ENCODE measurements at regions not wholly inside any gene's neighbourhood (a gene's known extent, or its start where the extent isn't known, plus 50 kb on each side); places are given as distances from the start of the nearest gene placed in this dataset.

DNA sequence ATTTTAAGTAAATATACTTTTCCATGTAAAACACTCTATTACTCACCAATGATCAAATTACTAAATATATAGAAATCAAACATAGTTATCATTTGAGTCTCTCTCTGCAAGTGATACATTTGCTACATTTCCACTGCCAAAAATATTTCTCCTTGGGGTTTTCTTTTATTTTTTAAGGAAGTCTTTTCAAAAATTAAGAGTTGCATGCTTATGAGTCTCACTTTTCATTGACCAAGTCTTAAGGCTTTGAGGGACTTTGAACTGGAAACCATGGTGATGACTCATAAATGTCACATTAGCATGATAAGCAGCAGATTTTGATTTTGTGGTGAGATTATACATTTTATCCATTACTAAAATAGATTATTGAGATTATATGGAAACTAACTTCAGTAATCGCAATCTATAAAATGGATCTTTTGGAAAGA, 152.9 kb downstream of the FAM124B start:
- TF ChIP-seq, protein P1, sequence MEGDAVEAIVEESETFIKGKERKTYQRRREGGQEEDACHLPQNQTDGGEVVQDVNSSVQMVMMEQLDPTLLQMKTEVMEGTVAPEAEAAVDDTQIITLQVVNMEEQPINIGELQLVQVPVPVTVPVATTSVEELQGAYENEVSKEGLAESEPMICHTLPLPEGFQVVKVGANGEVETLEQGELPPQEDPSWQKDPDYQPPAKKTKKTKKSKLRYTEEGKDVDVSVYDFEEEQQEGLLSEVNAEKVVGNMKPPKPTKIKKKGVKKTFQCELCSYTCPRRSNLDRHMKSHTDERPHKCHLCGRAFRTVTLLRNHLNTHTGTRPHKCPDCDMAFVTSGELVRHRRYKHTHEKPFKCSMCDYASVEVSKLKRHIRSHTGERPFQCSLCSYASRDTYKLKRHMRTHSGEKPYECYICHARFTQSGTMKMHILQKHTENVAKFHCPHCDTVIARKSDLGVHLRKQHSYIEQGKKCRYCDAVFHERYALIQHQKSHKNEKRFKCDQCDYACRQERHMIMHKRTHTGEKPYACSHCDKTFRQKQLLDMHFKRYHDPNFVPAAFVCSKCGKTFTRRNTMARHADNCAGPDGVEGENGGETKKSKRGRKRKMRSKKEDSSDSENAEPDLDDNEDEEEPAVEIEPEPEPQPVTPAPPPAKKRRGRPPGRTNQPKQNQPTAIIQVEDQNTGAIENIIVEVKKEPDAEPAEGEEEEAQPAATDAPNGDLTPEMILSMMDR (IDR thresholded peaks at IDR 0.05; ENCODE audit: poor library complexity, severe bottlenecking): no peak
- TF ChIP-seq TAF1 (IDR thresholded peaks at IDR 0.05; ENCODE audit: low read depth): no peak
- TF ChIP-seq POLR2AphosphoS5 (IDR thresholded peaks at IDR 0.05): no peak
- TF ChIP-seq EZH2 (IDR thresholded peaks at IDR 0.05; ENCODE audit: borderline replicate concordance, insufficient read depth, low read length, poor library complexity, severe bottlenecking): no peak
- TF ChIP-seq SMC3 (conservative IDR thresholded peaks at IDR 0.05; ENCODE audit: poor library complexity): no peak
- no peak for TF ChIP-seq EP300 (conservative IDR thresholded peaks at IDR 0.05; ENCODE audit: poor library complexity, severe bottlenecking)
- no peak for TF ChIP-seq RAD21 (conservative IDR thresholded peaks at IDR 0.05)

Data from neural cell (in vitro differentiated cells).